PC-9 (cell line): ENCODE measurements at regions not wholly inside any gene's neighbourhood (a gene's known extent, or its start where the extent isn't known, plus 50 kb on each side); places are given as distances from the start of the nearest gene placed in this dataset.
A peak's percentile ranks its signal among the peaks of the same experiment; 100 is the strongest.

ENCODE experiments used
- BruUV-seq: library from RNA; stranded (reverse); fragments of 400-500 nt; replicated peaks from 2 replicates; lab custom pipeline; 2021; lab: Mats Ljungman, UMichigan
- CTCF ChIA-PET: fragments of 300-600 bp; sonication (Branson Sonifier 250); formaldehyde crosslinking; loops from one replicate; lab custom pipeline; 2022; ENCODE audit warnings: antibody characterized with exemption; lab: Charles Lee
- POLR2A ChIA-PET: fragments of 300-600 bp; sonication (Branson Sonifier 250); formaldehyde crosslinking; loops from one replicate; lab custom pipeline; 2022; ENCODE audit warnings: antibody characterized with exemption; ENCODE audit not compliant: unreplicated experiment; lab: Charles Lee
- DNase-seq, 2 experiments: peaks; one replicate each; pipeline versions ENCODE4 v3.0.0 to v3.0.0-alpha.2; 2015 to 2022; ENCODE audit warnings: mixed read lengths in 1 of 2
- H2AFZ ChIP-seq: fragments of 200-600 bp; sonication (generic); 2 replicates; pipeline ENCODE4 v1.8.1; 2017; ENCODE audit warnings: antibody characterized with exemption
- H3F3A ChIP-seq: fragments of 200-600 bp; sonication (generic); 2 replicates; pipeline ENCODE4 v1.8.1; 2017; ENCODE audit warnings: antibody characterized with exemption, mild to moderate bottlenecking, low read depth; ENCODE audit not compliant: insufficient read depth
- H3K27ac ChIP-seq: fragments of 200-600 bp; sonication (generic); 2 replicates; pipeline ENCODE4 v1.6.1; 2016; ENCODE audit warnings: mixed run types
- H3K27me3 ChIP-seq: fragments of 200-600 bp; sonication (generic); 2 replicates; pipeline ENCODE4 v1.6.1; 2016; ENCODE audit warnings: low read depth, mixed run types; ENCODE audit not compliant: insufficient read depth
- H3K36me3 ChIP-seq: fragments of 200-600 bp; sonication (generic); 2 replicates; pipeline ENCODE4 v1.6.1; 2016; ENCODE audit warnings: low read depth, mixed run types
- H3K4me1 ChIP-seq: fragments of 200-600 bp; sonication (generic); replicated peaks from 2 replicates; pipeline ENCODE4 v1.6.1; 2016; ENCODE audit warnings: mixed run types; ENCODE audit not compliant: insufficient read depth
- H3K4me2 ChIP-seq: fragments of 200-600 bp; sonication (generic); 2 replicates; pipeline ENCODE4 v1.6.1; 2017; ENCODE audit warnings: mixed run types
- H3K4me3 ChIP-seq: fragments of 200-600 bp; sonication (generic); 2 replicates; pipeline ENCODE4 v1.6.1; 2016; ENCODE audit warnings: mixed run types
- H3K79me2 ChIP-seq: fragments of 200-600 bp; sonication (generic); 2 replicates; pipeline ENCODE4 v1.6.1; 2017; ENCODE audit warnings: low read depth, mixed run types
- H3K9me2 ChIP-seq: fragments of 200-600 bp; sonication (generic); 2 replicates; pipeline ENCODE4 v1.8.1; 2017; ENCODE audit warnings: mild to moderate bottlenecking; ENCODE audit not compliant: insufficient read depth
- H3K9me3 ChIP-seq: fragments of 200-600 bp; sonication (generic); 2 replicates; pipeline ENCODE4 v1.8.1; 2016; ENCODE audit warnings: low read depth; ENCODE audit not compliant: insufficient read depth
- H4K20me1 ChIP-seq: fragments of 200-600 bp; sonication (generic); 2 replicates; pipeline ENCODE4 v1.8.1; 2017; ENCODE audit not compliant: insufficient read depth
- EZH2 ChIP-seq: fragments of 200-600 bp; sonication (generic); IDR thresholded peaks from 2 replicates; pipeline ENCODE4 v1.8.0; 2017; ENCODE audit warnings: antibody characterized with exemption, low read depth
- intact Hi-C: fragments of 100-400 bp; cut with micrococcal nuclease; formaldehyde crosslinking; loops from one replicate; pipeline ENCODE4 v1.10.0; 2022; ENCODE audit not compliant: unreplicated experiment
- TF ChIP-seq, protein P1 (sequence below): fragments of 200-600 bp; sonication (generic); conservative IDR thresholded peaks from 2 replicates; pipeline ENCODE4 v1.6.1; 2017; ENCODE audit warnings: mixed run types, antibody characterized with exemption, mild to moderate bottlenecking, moderate library complexity

DNA sequence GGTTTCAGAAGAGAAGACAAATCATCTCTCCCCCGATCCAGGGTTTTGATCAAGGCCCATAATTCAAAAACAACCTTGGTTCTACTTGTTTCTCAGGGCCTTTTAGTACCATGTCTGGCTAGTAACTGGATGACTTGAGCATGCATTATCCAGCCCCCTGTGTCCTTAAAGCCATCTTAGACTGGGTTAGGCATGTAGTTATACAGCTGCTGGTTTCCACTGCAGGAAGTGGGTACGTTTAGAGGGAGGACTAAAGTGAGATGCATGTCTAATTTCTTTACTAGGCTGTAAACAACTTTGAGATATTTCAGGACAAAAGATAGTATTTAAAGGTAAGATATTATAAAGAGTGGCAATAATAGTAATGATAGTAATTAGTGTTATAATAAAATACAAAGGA is 372.0 kb downstream of the PLK2 start:
- CTCF ChIA-PET, result no interaction called here
- Histone ChIP-seq H3K4me3 (no peak overlapping the region), H3K27me3 (no peaks in the 10 kb centered on the region), H3K36me3 (0 out of 2 replicates have a peak, but pooled peaks cover 5% of the 10 kb centered on the region), H3K79me2 (no peaks in the 10 kb centered on the region), H3K4me2 (no peak overlapping the region), H2AFZ (no peak overlapping the region), H3K4me1 (peaks cover 21% of the 10 kb centered on the region), H3K9me3 (peaks cover 30% of the 10 kb centered on the region), H3K9me2 (no peaks in the 10 kb centered on the region), H4K20me1 (no peaks in the 10 kb centered on the region), H3F3A (no peaks in the 10 kb centered on the region), H3K27ac (no peak overlapping the region)
- no peak for TF ChIP-seq EZH2
- intact Hi-C loops, result no loop called here
- no peak for DNase-seq
- POLR2A ChIA-PET, result no interaction called here
- no TSS peak for BruUV-seq

DNA sequence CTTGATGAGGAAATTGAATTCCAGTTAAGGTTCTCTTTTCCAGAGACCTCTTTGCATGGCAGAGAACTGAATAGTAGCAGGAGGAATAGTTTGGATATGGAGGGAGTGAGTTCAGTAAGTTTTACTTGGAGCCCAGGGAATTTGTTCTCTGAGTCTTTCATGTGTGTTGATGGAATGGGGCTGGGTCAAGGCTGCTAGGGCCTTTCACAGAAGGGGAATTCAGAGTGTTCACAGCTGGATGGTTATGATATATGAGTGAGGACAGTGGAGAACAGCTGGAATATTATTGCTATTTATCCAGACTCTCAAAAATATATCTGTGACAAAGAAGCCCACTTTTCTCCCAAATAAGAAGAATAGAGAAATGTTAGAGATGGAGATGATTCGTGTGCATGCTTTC is 372.8 kb downstream of the PLK2 start:
- Histone ChIP-seq H3K4me3 (no peak overlapping the region), H3K36me3 (0 out of 2 replicates have a peak, but pooled peaks cover 5% of the 10 kb centered on the region), H3K4me1 (peaks cover 18% of the 10 kb centered on the region), H3K27me3 (no peaks in the 10 kb centered on the region), H3K4me2 (no peak overlapping the region), H4K20me1 (no peaks in the 10 kb centered on the region), H3K27ac (no peak overlapping the region), H3K79me2 (no peaks in the 10 kb centered on the region), H2AFZ (no peak overlapping the region), H3F3A (no peaks in the 10 kb centered on the region), H3K9me2 (no peaks in the 10 kb centered on the region), H3K9me3 (peaks cover 25% of the 10 kb centered on the region)
- TF ChIP-seq EZH2, result no peak
- TF ChIP-seq, protein P1, sequence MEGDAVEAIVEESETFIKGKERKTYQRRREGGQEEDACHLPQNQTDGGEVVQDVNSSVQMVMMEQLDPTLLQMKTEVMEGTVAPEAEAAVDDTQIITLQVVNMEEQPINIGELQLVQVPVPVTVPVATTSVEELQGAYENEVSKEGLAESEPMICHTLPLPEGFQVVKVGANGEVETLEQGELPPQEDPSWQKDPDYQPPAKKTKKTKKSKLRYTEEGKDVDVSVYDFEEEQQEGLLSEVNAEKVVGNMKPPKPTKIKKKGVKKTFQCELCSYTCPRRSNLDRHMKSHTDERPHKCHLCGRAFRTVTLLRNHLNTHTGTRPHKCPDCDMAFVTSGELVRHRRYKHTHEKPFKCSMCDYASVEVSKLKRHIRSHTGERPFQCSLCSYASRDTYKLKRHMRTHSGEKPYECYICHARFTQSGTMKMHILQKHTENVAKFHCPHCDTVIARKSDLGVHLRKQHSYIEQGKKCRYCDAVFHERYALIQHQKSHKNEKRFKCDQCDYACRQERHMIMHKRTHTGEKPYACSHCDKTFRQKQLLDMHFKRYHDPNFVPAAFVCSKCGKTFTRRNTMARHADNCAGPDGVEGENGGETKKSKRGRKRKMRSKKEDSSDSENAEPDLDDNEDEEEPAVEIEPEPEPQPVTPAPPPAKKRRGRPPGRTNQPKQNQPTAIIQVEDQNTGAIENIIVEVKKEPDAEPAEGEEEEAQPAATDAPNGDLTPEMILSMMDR, result no peak
- BruUV-seq, result no TSS peak
- ChIA-PET CTCF (no interaction called here), POLR2A (no interaction called here)
- intact Hi-C loops, result no loop called here
- no peak for DNase-seq

DNA sequence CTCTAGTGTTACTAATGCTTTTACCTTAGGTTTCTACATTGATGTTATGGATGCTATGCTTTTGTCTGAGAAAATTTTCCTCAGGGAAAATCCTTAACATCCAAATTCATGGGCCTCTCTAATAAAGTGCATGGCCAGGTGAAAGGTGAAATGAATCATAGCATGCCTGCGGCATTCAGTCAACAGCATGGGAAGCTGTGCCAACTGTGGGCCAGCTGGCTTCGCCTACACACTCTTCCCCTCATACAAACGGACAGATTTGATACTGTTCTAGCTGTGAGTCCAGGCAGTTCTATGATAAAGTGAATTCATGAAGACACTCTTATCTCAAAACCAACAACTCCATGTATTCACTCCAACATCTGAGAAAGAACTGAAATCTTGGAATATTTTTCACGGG is 374.1 kb downstream of the PLK2 start:
- TF ChIP-seq, protein P1, result no peak
- no peak for TF ChIP-seq EZH2
- intact Hi-C loops, result no loop called here
- Histone ChIP-seq H2AFZ (no peak overlapping the region), H3K79me2 (no peaks in the 10 kb centered on the region), H3K9me3 (peaks cover 19% of the 10 kb centered on the region), H3K27me3 (no peaks in the 10 kb centered on the region), H3K4me3 (no peak overlapping the region), H3K27ac (peak overlapping the region; percentile 63), H3K9me2 (no peaks in the 10 kb centered on the region), H4K20me1 (no peaks in the 10 kb centered on the region), H3F3A (0 out of 2 replicates have a peak, but pooled peaks cover 6% of the 10 kb centered on the region), H3K4me2 (peak overlapping the region; percentile 19; the same call in 1 of the 2 replicates), H3K4me1 (peaks cover 23% of the 10 kb centered on the region), H3K36me3 (0 out of 2 replicates have a peak, but pooled peaks cover 5% of the 10 kb centered on the region)
- ChIA-PET CTCF (interaction anchor here (0.5 kb wide), 1 partner anchor 436 kb away, joined by 3 read pairs; no protein-coding TSS in a partner anchor), POLR2A (interaction anchor here (0.5 to 0.7 kb wide), 3 partner anchors 63 to 769 kb away, joined by 3 to 6 read pairs (median 3); no protein-coding TSS in a partner anchor)
- DNase-seq, result peak; percentile 54 to 62
- BruUV-seq, result no TSS peak
